Rectal smooth muscle tissue (tissue), 1 donor: ENCODE measurements at regions not wholly inside any gene's neighbourhood (a gene's known extent, or its start where the extent isn't known, plus 50 kb on each side); places are given as distances from the start of the nearest gene placed in this dataset.

Experiments used
- H3K27ac ChIP-seq: one replicate; pipeline ENCODE4 v1.7.0; 2013; ENCODE audit warnings: low read depth, low read length, inconsistent platforms
- H3K27me3 ChIP-seq: one replicate; pipeline ENCODE4 v1.7.0; 2013; ENCODE audit warnings: low read length; ENCODE audit not compliant: control insufficient read depth, insufficient read depth
- H3K36me3 ChIP-seq: one replicate; pipeline ENCODE4 v1.7.0; 2013; ENCODE audit warnings: low read length; ENCODE audit not compliant: control insufficient read depth, insufficient read depth
- H3K4me1 ChIP-seq: one replicate; pipeline ENCODE4 v1.7.0; 2013; ENCODE audit warnings: low read length; ENCODE audit not compliant: control insufficient read depth, insufficient read depth
- H3K4me3 ChIP-seq: one replicate; pipeline ENCODE4 v1.7.0; 2013; ENCODE audit warnings: low read length
- H3K9ac ChIP-seq: one replicate; pipeline ENCODE4 v1.7.0; 2013; ENCODE audit warnings: low read length

DNA sequence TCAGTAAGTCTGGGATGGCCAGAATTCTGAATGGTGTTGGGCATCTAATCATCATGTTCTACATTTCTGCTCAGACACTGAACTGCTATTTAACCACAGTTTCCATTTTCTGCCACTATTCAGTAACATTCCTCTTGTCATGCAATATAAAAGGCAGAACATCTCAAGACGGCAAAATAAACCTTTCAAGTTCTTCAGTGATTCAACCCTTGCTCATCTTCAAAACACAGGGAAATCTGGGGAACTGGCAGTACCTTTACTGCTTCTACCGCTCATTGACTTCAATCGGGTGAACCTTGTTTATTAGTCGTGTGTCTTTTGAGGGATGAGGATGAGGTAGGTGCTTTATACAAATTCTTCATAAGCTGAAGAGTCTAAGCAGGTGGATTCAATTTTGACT is 184.7 kb upstream of the ANK3 start:
- no peak overlapping the region for H3K9ac ChIP-seq
- no peaks in the 10 kb centered on the region for H3K36me3 ChIP-seq
- no peaks in the 10 kb centered on the region for H3K27me3 ChIP-seq
- no peak overlapping the region for H3K27ac ChIP-seq
- no peak overlapping the region for H3K4me3 ChIP-seq
- H3K4me1 ChIP-seq: peaks cover 9% of the 10 kb centered on the region

DNA sequence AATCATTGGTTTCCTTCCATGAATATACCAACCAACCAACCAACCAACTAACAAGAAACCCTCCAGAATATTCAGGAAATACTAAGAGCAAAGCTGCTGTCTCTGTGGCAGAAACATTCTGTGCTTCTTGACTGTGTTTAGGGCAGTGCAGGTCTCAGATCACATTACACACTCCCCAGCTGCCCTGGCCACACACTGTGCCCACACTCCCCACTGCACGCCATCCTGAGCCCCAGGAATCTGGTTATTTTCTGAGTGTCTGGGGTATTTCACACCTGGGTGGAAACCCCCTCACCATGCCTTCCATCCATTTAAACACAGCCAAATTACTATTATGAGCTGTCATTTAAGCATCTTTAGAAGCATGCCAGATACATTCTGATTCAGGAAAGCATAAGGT is 183.7 kb upstream of the ANK3 start:
- Histone ChIP-seq H3K27me3 (no peaks in the 10 kb centered on the region), H3K36me3 (no peaks in the 10 kb centered on the region), H3K9ac (no peak overlapping the region), H3K4me1 (peaks cover 9% of the 10 kb centered on the region), H3K4me3 (no peak overlapping the region), H3K27ac (no peak overlapping the region)

DNA sequence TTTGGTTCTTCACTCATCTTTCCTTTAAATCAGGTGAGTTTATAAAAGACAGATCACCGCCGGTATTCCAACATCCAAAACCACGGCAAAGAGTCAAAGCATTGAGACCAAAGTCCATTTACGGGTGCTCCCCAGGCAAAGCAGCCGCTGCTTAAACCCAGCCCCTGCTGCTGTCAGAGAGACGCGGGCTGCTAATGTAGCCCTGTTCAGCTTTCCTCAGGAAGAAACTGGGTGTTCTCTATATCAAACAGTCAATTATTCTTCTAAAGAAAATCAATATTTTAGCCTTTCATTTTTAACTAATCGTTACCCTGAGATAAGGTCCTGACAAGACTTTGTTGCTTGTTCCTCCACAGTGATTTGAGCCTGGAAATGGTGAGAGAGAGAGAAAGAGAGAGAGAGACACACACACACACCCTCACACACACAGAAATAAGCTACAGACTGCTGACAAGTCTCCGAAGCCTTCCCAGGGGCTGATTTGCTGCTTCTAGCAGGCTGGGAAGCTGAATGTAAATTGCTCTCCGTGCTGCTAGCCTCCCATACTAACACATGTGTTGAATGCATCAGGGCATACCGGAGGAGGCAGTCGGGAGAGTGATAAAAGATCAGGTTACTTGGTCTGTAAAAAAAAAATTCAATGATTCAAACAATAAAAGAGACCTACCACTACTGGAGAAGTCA is 183.0 kb upstream of the ANK3 start:
- peak overlapping the region; percentile 21 for H3K27ac ChIP-seq
- no peak overlapping the region for H3K9ac ChIP-seq
- peak overlapping the region; percentile 58 for H3K4me3 ChIP-seq
- H3K27me3 ChIP-seq: no peaks in the 10 kb centered on the region
- no peaks in the 10 kb centered on the region for H3K36me3 ChIP-seq
- peaks cover 9% of the 10 kb centered on the region for H3K4me1 ChIP-seq

- no peak overlapping the region for H3K27ac ChIP-seq
- H3K27me3 ChIP-seq: no peaks in the 10 kb centered on the region
- no peak overlapping the region for H3K9ac ChIP-seq
- peaks cover 4% of the 10 kb centered on the region for H3K4me1 ChIP-seq
- H3K4me3 ChIP-seq: no peak overlapping the region
- H3K36me3 ChIP-seq: no peaks in the 10 kb centered on the region
Observed at GRCh38 chr10:60570896-60571295, 181.2 kb upstream of the ANK3 start.

DNA sequence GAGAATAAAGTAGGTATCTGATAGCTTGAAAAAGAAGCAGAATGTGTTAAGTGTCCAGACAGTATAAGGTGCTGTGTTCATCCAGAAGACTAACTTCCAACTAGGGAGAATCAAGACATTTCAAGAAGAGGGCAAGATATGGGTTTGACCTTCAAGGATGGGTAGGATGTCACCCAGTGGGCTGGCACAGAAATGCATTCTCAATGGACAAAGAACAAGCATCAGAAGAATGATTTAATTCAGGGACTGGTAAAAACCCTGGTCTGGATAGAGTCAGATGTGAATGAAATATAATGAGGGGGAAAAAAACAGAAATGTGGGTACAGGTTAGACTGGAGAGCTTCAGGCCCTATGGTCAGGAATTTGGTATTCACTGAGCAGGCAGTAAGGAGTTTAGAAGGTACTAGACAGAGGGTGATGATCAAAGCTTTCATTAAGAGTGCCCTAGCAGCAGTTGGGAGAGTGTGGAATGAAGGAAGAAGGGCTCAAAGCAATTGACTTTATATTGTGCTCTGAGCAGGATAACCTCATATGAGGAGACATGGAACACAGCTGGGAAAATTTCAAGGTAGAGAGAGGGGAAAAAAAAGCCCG is 180.7 kb upstream of the ANK3 start:
- H3K9ac ChIP-seq: no peak overlapping the region

GRCh38 chr10:60569681-60570080 is 180.0 kb upstream of the ANK3 start:
- no peak overlapping the region for H3K27ac ChIP-seq
- H3K4me1 ChIP-seq: peaks cover 4% of the 10 kb centered on the region
- no peak overlapping the region for H3K9ac ChIP-seq
- no peaks in the 10 kb centered on the region for H3K36me3 ChIP-seq
- H3K4me3 ChIP-seq: no peak overlapping the region
- H3K27me3 ChIP-seq: no peaks in the 10 kb centered on the region

More for the DNA sequence above, 180.7 kb upstream of the ANK3 start:
- Histone ChIP-seq H3K36me3 (no peaks in the 10 kb centered on the region), H3K4me1 (peaks cover 4% of the 10 kb centered on the region), H3K27me3 (no peaks in the 10 kb centered on the region), H3K4me3 (no peak overlapping the region), H3K27ac (no peak overlapping the region)

DNA sequence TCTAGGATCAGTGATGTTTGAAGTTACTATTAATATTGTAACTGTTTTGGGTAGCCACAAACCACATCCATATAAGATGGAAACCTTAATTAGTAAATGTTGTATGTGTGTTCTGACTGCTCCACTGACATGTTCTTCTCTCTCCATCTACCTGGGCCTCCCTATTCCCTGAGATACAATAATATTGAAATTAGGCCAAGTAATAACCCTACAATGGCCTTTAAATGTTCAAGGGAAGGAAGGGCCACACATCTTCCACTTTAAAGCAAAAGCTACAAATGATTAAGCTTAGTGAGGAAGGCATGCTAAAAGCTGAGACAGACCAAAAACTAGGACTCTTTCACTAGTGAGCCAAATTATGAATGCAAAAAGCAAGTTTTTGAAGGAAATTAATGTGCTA is 176.4 kb upstream of the ANK3 start:
- Histone ChIP-seq H3K4me3 (no peak overlapping the region), H3K27me3 (no peaks in the 10 kb centered on the region), H3K27ac (no peak overlapping the region), H3K4me1 (peaks cover 3% of the 10 kb centered on the region), H3K36me3 (no peaks in the 10 kb centered on the region), H3K9ac (no peak overlapping the region)

- no peaks in the 10 kb centered on the region for H3K27me3 ChIP-seq
- H3K4me3 ChIP-seq: no peak overlapping the region
- H3K36me3 ChIP-seq: no peaks in the 10 kb centered on the region
- peaks cover 3% of the 10 kb centered on the region for H3K4me1 ChIP-seq
- H3K27ac ChIP-seq: no peak overlapping the region
- H3K9ac ChIP-seq: no peak overlapping the region
Observed at GRCh38 chr10:60565492-60565891, 175.8 kb upstream of the ANK3 start.

GRCh38 chr10:60564475-60564874 is 174.8 kb upstream of the ANK3 start:
- Histone ChIP-seq H3K4me3 (no peak overlapping the region), H3K27ac (no peak overlapping the region), H3K4me1 (peaks cover 3% of the 10 kb centered on the region), H3K36me3 (no peaks in the 10 kb centered on the region), H3K9ac (no peak overlapping the region), H3K27me3 (no peaks in the 10 kb centered on the region)

GRCh38 chr10:60560451-60560850 is 170.8 kb upstream of the ANK3 start:
- no peak overlapping the region for H3K9ac ChIP-seq
- H3K36me3 ChIP-seq: no peaks in the 10 kb centered on the region
- H3K4me1 ChIP-seq: peaks cover 3% of the 10 kb centered on the region
- no peaks in the 10 kb centered on the region for H3K27me3 ChIP-seq
- H3K27ac ChIP-seq: no peak overlapping the region
- H3K4me3 ChIP-seq: no peak overlapping the region

GRCh38 chr10:60555700-60556099 is 166.0 kb upstream of the ANK3 start:
- Histone ChIP-seq H3K27ac (no peak overlapping the region), H3K9ac (no peak overlapping the region), H3K4me1 (no peaks in the 10 kb centered on the region), H3K36me3 (no peaks in the 10 kb centered on the region), H3K4me3 (no peak overlapping the region), H3K27me3 (no peaks in the 10 kb centered on the region)

DNA sequence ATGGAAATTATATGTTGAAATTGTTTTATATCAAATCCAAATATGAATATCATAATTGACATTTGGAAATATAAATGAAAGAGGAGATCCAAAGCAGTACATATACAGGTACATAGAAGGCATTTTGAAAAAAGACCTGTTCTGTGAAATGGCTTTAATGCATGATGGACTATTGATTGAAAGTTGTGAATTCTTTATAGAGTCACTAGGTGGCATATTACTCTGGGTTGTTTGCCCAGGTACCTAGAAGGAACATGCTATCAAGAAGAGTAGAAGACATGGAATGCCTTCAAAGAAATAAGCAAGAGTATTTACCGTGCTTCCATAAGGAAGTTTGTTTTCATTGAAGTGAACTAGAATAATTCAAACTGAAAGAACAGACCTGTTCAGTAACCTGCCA is 160.0 kb upstream of the ANK3 start:
- H3K9ac ChIP-seq: no peak overlapping the region
- no peaks in the 10 kb centered on the region for H3K4me1 ChIP-seq
- H3K27ac ChIP-seq: no peak overlapping the region
- no peaks in the 10 kb centered on the region for H3K36me3 ChIP-seq
- no peaks in the 10 kb centered on the region for H3K27me3 ChIP-seq
- no peak overlapping the region for H3K4me3 ChIP-seq

DNA sequence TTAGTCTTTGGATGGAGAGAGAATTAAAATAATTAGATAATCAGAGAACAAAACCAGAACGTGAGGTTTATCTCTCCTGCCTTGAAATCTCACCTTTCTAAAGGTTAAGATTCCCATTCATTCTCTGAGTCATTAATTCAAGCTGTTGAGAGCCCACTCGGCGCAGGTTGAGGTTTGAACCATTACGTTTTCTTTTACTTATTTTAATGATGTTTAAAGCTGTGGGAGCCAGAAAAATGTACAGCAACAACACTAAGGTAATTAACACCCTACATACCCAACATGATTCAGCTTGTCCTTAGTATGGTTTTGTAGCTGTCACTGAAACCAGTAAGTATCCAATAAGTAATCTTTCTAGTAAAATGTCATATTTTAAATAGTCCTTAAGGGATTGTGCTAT is 153.0 kb upstream of the ANK3 start:
- Histone ChIP-seq H3K36me3 (no peaks in the 10 kb centered on the region), H3K27me3 (no peaks in the 10 kb centered on the region), H3K4me3 (no peak overlapping the region)

More for the DNA sequence above, 153.0 kb upstream of the ANK3 start:
- Histone ChIP-seq H3K4me1 (no peaks in the 10 kb centered on the region), H3K9ac (no peak overlapping the region), H3K27ac (no peak overlapping the region)
